Esophagus muscularis mucosa (tissue), 3 donors: ENCODE measurements at regions not wholly inside any gene's neighbourhood (a gene's known extent, or its start where the extent isn't known, plus 50 kb on each side); places are given as distances from the start of the nearest gene placed in this dataset.

Experiments used
- POLR2A ChIP-seq: fragments of 450-650 bp; IDR thresholded peaks from one replicate; pipeline ENCODE4 v1.6.1; 2017; ENCODE audit warnings: antibody characterized with exemption, moderate library complexity, mild to moderate bottlenecking, low read depth
- POLR2AphosphoS5 ChIP-seq, 2 donors: sonication (generic); formaldehyde crosslinking; IDR thresholded peaks; one replicate each; pipeline ENCODE4 v1.6.1; 2017; ENCODE audit warnings: antibody characterized with exemption in 2 of 2
- TF ChIP-seq, protein P1 (sequence below), 3 experiments: fragments of 200-600 bp in 2 of 3; fragments of 450-650 bp in 1 of 3; sonication (generic) in 2 of 3; IDR thresholded peaks; one replicate each; pipeline ENCODE4 v1.5.1; 2017 to 2019; ENCODE audit warnings: antibody characterized with exemption in 3 of 3, mild to moderate bottlenecking in 2 of 3, moderate library complexity in 1 of 3

DNA sequence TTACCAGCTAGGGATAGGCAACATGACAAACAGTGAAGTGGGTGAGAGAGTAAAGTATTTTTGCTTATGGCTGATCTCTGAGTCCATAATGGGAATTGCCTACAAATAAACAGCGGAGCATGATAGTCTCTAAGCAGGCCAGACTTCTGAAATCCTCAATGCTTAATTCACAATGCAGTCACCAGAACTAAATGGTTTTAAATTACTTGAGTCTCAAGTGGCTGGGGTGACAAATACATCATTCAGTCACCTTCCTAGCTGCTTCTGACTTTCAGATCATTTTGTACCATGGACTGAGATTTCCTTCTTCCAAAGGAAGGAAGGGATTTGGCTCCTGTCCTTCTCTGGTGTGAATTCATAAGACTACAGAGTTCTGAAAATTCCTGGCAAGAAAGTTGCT lies 82.8 kb upstream of the RMP24 start:
- TF ChIP-seq POLR2AphosphoS5 (IDR thresholded peaks at IDR 0.05) (no peak), POLR2A (no peak)
- TF ChIP-seq, protein P1, sequence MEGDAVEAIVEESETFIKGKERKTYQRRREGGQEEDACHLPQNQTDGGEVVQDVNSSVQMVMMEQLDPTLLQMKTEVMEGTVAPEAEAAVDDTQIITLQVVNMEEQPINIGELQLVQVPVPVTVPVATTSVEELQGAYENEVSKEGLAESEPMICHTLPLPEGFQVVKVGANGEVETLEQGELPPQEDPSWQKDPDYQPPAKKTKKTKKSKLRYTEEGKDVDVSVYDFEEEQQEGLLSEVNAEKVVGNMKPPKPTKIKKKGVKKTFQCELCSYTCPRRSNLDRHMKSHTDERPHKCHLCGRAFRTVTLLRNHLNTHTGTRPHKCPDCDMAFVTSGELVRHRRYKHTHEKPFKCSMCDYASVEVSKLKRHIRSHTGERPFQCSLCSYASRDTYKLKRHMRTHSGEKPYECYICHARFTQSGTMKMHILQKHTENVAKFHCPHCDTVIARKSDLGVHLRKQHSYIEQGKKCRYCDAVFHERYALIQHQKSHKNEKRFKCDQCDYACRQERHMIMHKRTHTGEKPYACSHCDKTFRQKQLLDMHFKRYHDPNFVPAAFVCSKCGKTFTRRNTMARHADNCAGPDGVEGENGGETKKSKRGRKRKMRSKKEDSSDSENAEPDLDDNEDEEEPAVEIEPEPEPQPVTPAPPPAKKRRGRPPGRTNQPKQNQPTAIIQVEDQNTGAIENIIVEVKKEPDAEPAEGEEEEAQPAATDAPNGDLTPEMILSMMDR (IDR thresholded peaks at IDR 0.05), result no peak
